SK-N-SH (cell line): ENCODE measurements at regions not wholly inside any gene's neighbourhood (a gene's known extent, or its start where the extent isn't known, plus 50 kb on each side); places are given as distances from the start of the nearest gene placed in this dataset.

Source experiments
- CTCF ChIA-PET: fragments of 300-600, 350-600 bp; formaldehyde crosslinking; extraction: SDS; loops from one replicate; lab custom pipeline; 2021; lab: Yijun Ruan, JAX
- POLR2A ChIA-PET: fragments of 350-600 bp; sonication (Branson Sonifier 250); formaldehyde crosslinking; extraction: SDS; loops from one replicate; lab custom pipeline; 2020; ENCODE audit warnings: antibody characterized with exemption, inconsistent platforms; lab: Yijun Ruan, JAX
- DNase-seq: peaks from one replicate; pipeline ENCODE4 v3.0.0; 2012
- H2AFZ ChIP-seq: fragments of 200-600 bp; sonication (generic); 2 replicates; pipeline ENCODE4 v1.8.1; 2016; ENCODE audit warnings: antibody characterized with exemption, mild to moderate bottlenecking, low read depth
- H3F3A ChIP-seq: fragments of 200-600 bp; sonication (generic); replicated peaks from 2 replicates; pipeline ENCODE3; 2016; ENCODE audit warnings: antibody characterized with exemption, mild to moderate bottlenecking; ENCODE audit not compliant: insufficient read depth
- H3K27ac ChIP-seq, 2 experiments: fragments of 200-500 bp in 1 of 2; fragments of 200-600 bp in 1 of 2; sonication (Bioruptor generic) in 1 of 2; sonication (generic), shearing (Covaris generic) in 1 of 2; 2 replicates each; pipeline versions ENCODE4 v1.5.1 to v1.6.1; 2014 to 2016; ENCODE audit warnings: low read depth in 2 of 2, inconsistent platforms in 1 of 2, low read length in 1 of 2, mild to moderate bottlenecking in 1 of 2, mixed read lengths in 1 of 2
- H3K27me3 ChIP-seq: fragments of 200-600 bp; sonication (generic), shearing (Covaris generic); 2 replicates; pipeline ENCODE4 v1.6.1; 2016; ENCODE audit warnings: mixed run types; ENCODE audit not compliant: insufficient read depth
- H3K36me3 ChIP-seq, 2 experiments: fragments of 200-500 bp in 1 of 2; fragments of 200-600 bp in 1 of 2; sonication (Bioruptor generic) in 1 of 2; sonication (generic) in 1 of 2; replicated peaks in 1 of 2; 2 replicates each; pipeline versions ENCODE3 to v1.5.1; 2014 to 2016; ENCODE audit warnings: low read length in 1 of 2, mild to moderate bottlenecking in 1 of 2; ENCODE audit not compliant: insufficient read depth in 2 of 2, control insufficient read depth in 1 of 2
- H3K4me1 ChIP-seq, 2 experiments: fragments of 200-500 bp in 1 of 2; fragments of 200-600 bp in 1 of 2; sonication (Bioruptor generic) in 1 of 2; sonication (generic), shearing (Covaris generic) in 1 of 2; 2 replicates each; pipeline versions ENCODE4 v1.5.1 to v1.6.1; 2014 to 2016; ENCODE audit warnings: low read depth in 1 of 2, low read length in 1 of 2, mixed run types in 1 of 2; ENCODE audit not compliant: insufficient read depth in 2 of 2, control insufficient read depth in 1 of 2
- H3K4me2 ChIP-seq: fragments of 200-600 bp; sonication (generic), shearing (Covaris generic); 2 replicates; pipeline ENCODE4 v1.6.1; 2017; ENCODE audit warnings: mixed run types
- H3K4me3 ChIP-seq, 2 experiments: fragments of 200-500 bp in 1 of 2; fragments of 200-600 bp in 1 of 2; sonication (Bioruptor generic) in 1 of 2; sonication (generic), shearing (Covaris generic) in 1 of 2; 2 replicates each; pipeline versions ENCODE4 v1.5.1 to v1.8.1; 2014 to 2016; ENCODE audit warnings: low read depth in 2 of 2, inconsistent platforms in 1 of 2, low read length in 1 of 2, mild to moderate bottlenecking in 1 of 2, mixed read lengths in 1 of 2, moderate library complexity in 1 of 2
- H3K79me2 ChIP-seq: fragments of 200-600 bp; sonication (generic); 2 replicates; pipeline ENCODE4 v1.8.1; 2017; ENCODE audit warnings: mild to moderate bottlenecking; ENCODE audit not compliant: insufficient read depth
- H3K9ac ChIP-seq: fragments of 200-600 bp; sonication (generic); 2 replicates; pipeline ENCODE4 v1.6.1; 2017; ENCODE audit warnings: mixed run types
- H3K9me2 ChIP-seq: fragments of 200-600 bp; sonication (generic); 2 replicates; pipeline ENCODE4 v1.6.1; 2017; ENCODE audit warnings: mixed run types
- H3K9me3 ChIP-seq: fragments of 200-600 bp; sonication (generic); 2 replicates; pipeline ENCODE4 v1.6.1; 2017; ENCODE audit warnings: mixed run types, mild to moderate bottlenecking, moderate library complexity
- H4K20me1 ChIP-seq: fragments of 200-600 bp; sonication (generic); 2 replicates; pipeline ENCODE4 v1.6.1; 2017; ENCODE audit warnings: mild to moderate bottlenecking, mixed run types; ENCODE audit not compliant: insufficient read depth
- CHD2 ChIP-seq: fragments of 150-350 bp; IDR thresholded peaks from 2 replicates; pipeline ENCODE4 v1.6.1; 2018; ENCODE audit warnings: low read length; ENCODE audit not compliant: partially characterized antibody
- CTCF ChIP-seq: fragments of 200-600 bp; sonication (generic); IDR thresholded peaks from 2 replicates; pipeline ENCODE4 v1.6.1; 2017; ENCODE audit warnings: antibody characterized with exemption, mild to moderate bottlenecking, moderate library complexity
- ELF1 ChIP-seq: IDR thresholded peaks from 2 replicates; pipeline ENCODE4 v1.4.0; 2012
- EP300 ChIP-seq, 2 experiments: IDR thresholded peaks; 2 replicates each; pipeline versions ENCODE4 v1.4.0 to v1.6.1; 2012; ENCODE audit warnings: borderline replicate concordance in 1 of 2, low read depth in 1 of 2, low read length in 1 of 2
- EZH2phosphoT487 ChIP-seq: fragments of 200-600 bp; sonication (generic); IDR thresholded peaks from 2 replicates; pipeline ENCODE4 v1.6.1; 2017; ENCODE audit warnings: low read depth, mixed run types, mild to moderate bottlenecking, antibody characterized with exemption, moderate library complexity, borderline replicate concordance
- FOXJ3 ChIP-seq: sonication (generic); formaldehyde crosslinking; IDR thresholded peaks from 2 replicates; pipeline ENCODE4 v1.5.1; 2020; ENCODE audit warnings: mild to moderate bottlenecking, missing genetic modification reagents
- GATA2 ChIP-seq: sonication (generic); formaldehyde crosslinking; IDR thresholded peaks from 2 replicates; pipeline ENCODE4 v1.5.0; 2020; ENCODE audit warnings: mild to moderate bottlenecking, missing genetic modification reagents
- MEF2A ChIP-seq: IDR thresholded peaks from 2 replicates; pipeline ENCODE4 v1.4.0; 2012; ENCODE audit warnings: low read depth, borderline replicate concordance
- NFIC ChIP-seq: IDR thresholded peaks from 2 replicates; pipeline ENCODE4 v1.4.0; 2012; ENCODE audit warnings: borderline replicate concordance
- NRF1 ChIP-seq: IDR thresholded peaks from 2 replicates; pipeline ENCODE4 v1.6.1; 2012; ENCODE audit warnings: low read depth, mild to moderate bottlenecking, low read length
- RAD21 ChIP-seq: IDR thresholded peaks from 2 replicates; pipeline ENCODE4 v1.6.1; 2012; ENCODE audit warnings: mild to moderate bottlenecking, low read length
- RCOR1 ChIP-seq: fragments of 150-350 bp; IDR thresholded peaks from 2 replicates; pipeline ENCODE4 v1.6.1; 2017; ENCODE audit warnings: antibody characterized with exemption, low read length
- RXRA ChIP-seq: IDR thresholded peaks from 2 replicates; pipeline ENCODE4 v1.4.0; 2012; ENCODE audit warnings: low read depth, mild to moderate bottlenecking, borderline replicate concordance
- TCF12 ChIP-seq: IDR thresholded peaks from 2 replicates; pipeline ENCODE4 v1.4.0; 2012
- TEAD4 ChIP-seq: IDR thresholded peaks from 2 replicates; pipeline ENCODE4 v1.4.0; 2012; ENCODE audit warnings: mild to moderate bottlenecking, borderline replicate concordance; ENCODE audit not compliant: insufficient read depth
- YY1 ChIP-seq: IDR thresholded peaks from 2 replicates; pipeline ENCODE4 v1.4.0; 2012; ENCODE audit warnings: low read depth, mild to moderate bottlenecking
- WGBS: methylation state at CpG from one replicate; pipeline ENCODE4 v1.1.6; 2017; ENCODE audit warnings: low lambda C conversion rate; 5-methylcytosine and 5-hydroxymethylcytosine counted together

GRCh38 chr4:136281307-136281706 lies 1251.0 kb downstream of the PCDH18 start:
- no peak overlapping the region for H3K4me3 ChIP-seq
- H2AFZ ChIP-seq, result no peak overlapping the region
- 68% methylated on average over 5 of the region's 6 CpGs for WGBS
- CTCF ChIA-PET, result no interaction called here
- no peak overlapping the region for H3K9ac ChIP-seq
- no peaks in the 10 kb centered on the region; a peak in 1 of 4 replicates for H3K4me1 ChIP-seq
- H3K36me3 ChIP-seq, result no peaks in the 10 kb centered on the region
- peaks cover 5% of the 10 kb centered on the region for H3F3A ChIP-seq
- TF ChIP-seq ELF1 (no peak), RCOR1 (no peak), GATA2 (CRISPR knock-in tag) (no peak), RXRA (no peak), EZH2phosphoT487 (no peak), FOXJ3 (CRISPR knock-in tag) (no peak), TEAD4 (no peak), NFIC (no peak), YY1 (no peak), EP300 (IDR thresholded peaks at IDR 0.05; ENCODE audit: borderline replicate concordance in 1 of 2, low read depth in 1 of 2, low read length in 1 of 2) (no peak), RAD21 (no peak)
- no peaks in the 10 kb centered on the region for H3K79me2 ChIP-seq
- no peaks in the 10 kb centered on the region for H3K9me3 ChIP-seq
- no peak overlapping the region for H3K4me2 ChIP-seq
- H3K27me3 ChIP-seq, result no peaks in the 10 kb centered on the region
- no peaks in the 10 kb centered on the region for H4K20me1 ChIP-seq
- no peak for DNase-seq
- H3K9me2 ChIP-seq, result no peaks in the 10 kb centered on the region; the same call in 1 of the 2 replicates
- H3K27ac ChIP-seq, result no peak overlapping the region
- POLR2A ChIA-PET, result no interaction called here

- Histone ChIP-seq H3K9ac (no peak overlapping the region), H3K79me2 (no peaks in the 10 kb centered on the region), H3K9me3 (no peaks in the 10 kb centered on the region), H3K27ac (peak overlapping the region in 1 of 2 experiments; percentile 64; a peak in 3 of 4 replicates), H3K4me2 (no peak overlapping the region), H3K4me1 (no peaks in the 10 kb centered on the region; a peak in 1 of 4 replicates), H3K9me2 (no peaks in the 10 kb centered on the region; the same call in 1 of the 2 replicates), H3K4me3 (no peak overlapping the region), H2AFZ (0 out of 2 replicates have a peak overlapping the region, but pooled peaks have one; percentile 12), H3K36me3 (no peaks in the 10 kb centered on the region), H3F3A (peaks cover 5% of the 10 kb centered on the region), H4K20me1 (no peaks in the 10 kb centered on the region), H3K27me3 (no peaks in the 10 kb centered on the region)
- CTCF ChIA-PET, result no interaction called here
- TF ChIP-seq NRF1 (no peak), CHD2 (no peak), TCF12 (0 out of 2 replicates have a peak, but pooled peaks have one; percentile 8), MEF2A (no peak), TEAD4 (no peak), CTCF (no peak), GATA2 (CRISPR knock-in tag) (no peak)
- POLR2A ChIA-PET, result no interaction called here
- DNase-seq, result no peak
- 5% methylated on average over 2 of the region's 2 CpGs for WGBS
These were observed 1254.6 kb downstream of the PCDH18 start for GRCh38 chr4:136277741-136278140.
